GM12878 (cell line): ENCODE measurements at regions not wholly inside any gene's neighbourhood (a gene's known extent, or its start where the extent isn't known, plus 50 kb on each side); places are given as distances from the start of the nearest gene placed in this dataset.

Experiments used
- ATAC-seq: fragments of 200-7000 bp; cut with Tn5 transposase; 3 replicates; pipeline ENCODE4 v1.9.1; 2020; ENCODE audit warnings: mild to moderate bottlenecking, moderate library complexity
- BruUV-seq: library from RNA; stranded (reverse); fragments of 400-500 nt; replicated peaks from 2 replicates; lab custom pipeline; 2021; lab: Mats Ljungman, UMichigan
- CTCF ChIA-PET: fragments of 300-600 bp; sonication (Branson Sonifier 250); formaldehyde crosslinking; extraction: SDS; loops from one replicate; lab custom pipeline; 2021; ENCODE audit warnings: inconsistent platforms; lab: Yijun Ruan, JAX
- POLR2A ChIA-PET: fragments of 350-600 bp; formaldehyde crosslinking; extraction: SDS; loops from one replicate; lab custom pipeline; 2021; ENCODE audit warnings: inconsistent platforms; lab: Charles Lee
- RAD21 ChIA-PET: fragments of 300-600 bp; sonication (Branson Sonifier 250); formaldehyde crosslinking; loops from one replicate; lab custom pipeline; 2023; ENCODE audit warnings: antibody characterized with exemption; ENCODE audit not compliant: unreplicated experiment; lab: Charles Lee
- SMC1A ChIA-PET: fragments of 300-600 bp; sonication (Branson Sonifier 250); formaldehyde crosslinking; loops from one replicate; lab custom pipeline; 2023; ENCODE audit not compliant: unreplicated experiment, uncharacterized antibody; lab: Charles Lee
- DNase-seq: peaks from one replicate; pipeline ENCODE4 v3.0.0-alpha.2; 2011; ENCODE audit warnings: low read depth, low spot score
- FAIRE-seq: peaks from 3 replicates; lab custom pipeline; 2011; peaks lifted over from hg19 to GRCh38; lab: Jason Lieb, UNC
- H2AFZ ChIP-seq: 2 replicates; pipeline ENCODE4 v1.6.0; 2011; ENCODE audit warnings: low read depth, low read length, control low read depth; ENCODE audit not compliant: control insufficient read depth
- H3K27ac ChIP-seq: 2 replicates; pipeline ENCODE4 v1.5.1; 2011; ENCODE audit warnings: control low read depth; ENCODE audit not compliant: control insufficient read depth, insufficient read depth
- H3K27me3 ChIP-seq, 2 experiments: replicated peaks in 1 of 2; 2 replicates each; pipeline versions ENCODE4 v1.6.0 to v1.6.1; 2011; ENCODE audit warnings: low read length in 1 of 2; ENCODE audit not compliant: control insufficient read depth in 2 of 2, insufficient read depth in 2 of 2
- H3K36me3 ChIP-seq, 2 experiments: 2 replicates each; pipeline ENCODE4 v1.5.1; 2011; ENCODE audit warnings: low read length in 1 of 2; ENCODE audit not compliant: control insufficient read depth in 2 of 2, insufficient read depth in 2 of 2
- H3K4me1 ChIP-seq: 2 replicates; pipeline ENCODE4 v1.6.1; 2011; ENCODE audit warnings: mild to moderate bottlenecking, low read length, moderate library complexity, mixed read lengths; ENCODE audit not compliant: control insufficient read depth, insufficient read depth
- H3K4me2 ChIP-seq: 2 replicates; pipeline ENCODE4 v1.6.0; 2011; ENCODE audit warnings: control low read depth; ENCODE audit not compliant: control insufficient read depth, insufficient read depth
- H3K4me3 ChIP-seq: fragments of 200-600 bp; sonication (generic); 2 replicates; pipeline ENCODE4 v1.5.1; 2016
- H3K79me2 ChIP-seq: 2 replicates; pipeline ENCODE4 v1.6.0; 2011; ENCODE audit warnings: low read length; ENCODE audit not compliant: control insufficient read depth, insufficient read depth
- H3K9ac ChIP-seq: 2 replicates; pipeline ENCODE4 v1.8.0; 2011; ENCODE audit warnings: low read length, control low read depth, mixed read lengths; ENCODE audit not compliant: control insufficient read depth, insufficient read depth
- H3K9me3 ChIP-seq: replicated peaks from 3 replicates; pipeline ENCODE4 v1.5.1; 2011; ENCODE audit warnings: mild to moderate bottlenecking, low read length; ENCODE audit not compliant: control insufficient read depth, insufficient read depth
- H4K20me1 ChIP-seq: 2 replicates; pipeline ENCODE4 v1.6.0; 2011; ENCODE audit not compliant: control insufficient read depth, insufficient read depth
- BHLHE40 ChIP-seq, 2 experiments: fragments of 450-650 bp in 1 of 2; IDR thresholded peaks; 2 replicates each; pipeline ENCODE4 v1.6.1; 2011 to 2017; ENCODE audit warnings: low read depth in 2 of 2, borderline replicate concordance in 1 of 2, improper control_type of control experiment in 1 of 2, low read length in 1 of 2, mild to moderate bottlenecking in 1 of 2
- ELK1 ChIP-seq: IDR thresholded peaks from 2 replicates; pipeline ENCODE4 v1.6.1; 2012; ENCODE audit warnings: low read depth, low read length, improper control_type of control experiment
- FOXM1 ChIP-seq: IDR thresholded peaks from 2 replicates; pipeline ENCODE4 v1.6.1; 2012; ENCODE audit warnings: low read depth, mild to moderate bottlenecking, inconsistent platforms, low read length, moderate library complexity
- IKZF2 ChIP-seq, 2 experiments: fragments of 450-650 bp; IDR thresholded peaks; 2 replicates each; pipeline ENCODE4 v1.6.1; 2017; ENCODE audit warnings: mild to moderate bottlenecking in 2 of 2, moderate library complexity in 2 of 2
- NBN ChIP-seq: fragments of 450-650 bp; IDR thresholded peaks from 2 replicates; pipeline ENCODE4 v1.6.1; 2016
- NFIC ChIP-seq: IDR thresholded peaks from 2 replicates; pipeline ENCODE4 v1.6.1; 2012; ENCODE audit warnings: low read depth, mild to moderate bottlenecking, inconsistent platforms, low read length, moderate library complexity
- PAX5 ChIP-seq: IDR thresholded peaks from 2 replicates; pipeline ENCODE4 v1.6.1; 2011; ENCODE audit warnings: low read depth, low read length, borderline replicate concordance
- POU2F2 ChIP-seq: IDR thresholded peaks from 3 replicates; pipeline ENCODE4 v1.6.1; 2011; ENCODE audit warnings: low read depth, mild to moderate bottlenecking, low read length, borderline replicate concordance
- SMC3 ChIP-seq: IDR thresholded peaks from 2 replicates; pipeline ENCODE4 v1.6.1; 2011; ENCODE audit warnings: low read length, improper control_type of control experiment, borderline replicate concordance
- USF1 ChIP-seq: IDR thresholded peaks from 2 replicates; pipeline ENCODE4 v1.6.1; 2011; ENCODE audit warnings: borderline replicate concordance, low read depth, mild to moderate bottlenecking, moderate library complexity, mixed read lengths, low read length; ENCODE audit not compliant: insufficient read depth; ENCODE audit errors: extremely low read length
- ZNF207 ChIP-seq: fragments of 450-650 bp; IDR thresholded peaks from 2 replicates; pipeline ENCODE4 v1.6.1; 2014; ENCODE audit warnings: antibody characterized with exemption, mild to moderate bottlenecking, borderline replicate concordance
- WGBS: methylation state at CpG from one replicate; pipeline ENCODE4 v1.1.6; 2016; ENCODE audit warnings: low lambda C conversion rate; ENCODE audit not compliant: insufficient replicate concordance, insufficient coverage; ENCODE audit errors: missing lambda C conversion rate; 5-methylcytosine and 5-hydroxymethylcytosine counted together
- in situ Hi-C: fragments of 300-500 bp; cut with MboI; formaldehyde crosslinking; loops from 9 replicates; pipeline ENCODE4 v1.14.3; 2018; ENCODE audit warnings: mixed read lengths
- intact Hi-C: fragments of 100-400 bp; cut with micrococcal nuclease; formaldehyde crosslinking; loops from one replicate; pipeline ENCODE4 v1.14.2; 2022; ENCODE audit not compliant: unreplicated experiment
- TF ChIP-seq, protein P1 (sequence below): IDR thresholded peaks from 2 replicates; pipeline ENCODE4 v1.6.1; 2012; ENCODE audit warnings: mild to moderate bottlenecking, low read depth, low read length
- TF ChIP-seq, protein P2 (sequence below): IDR thresholded peaks from 2 replicates; pipeline ENCODE4 v1.6.1; 2011; ENCODE audit warnings: borderline replicate concordance, low read depth, mild to moderate bottlenecking, moderate library complexity, low read length; ENCODE audit not compliant: insufficient read depth, poor library complexity, severe bottlenecking

DNA sequence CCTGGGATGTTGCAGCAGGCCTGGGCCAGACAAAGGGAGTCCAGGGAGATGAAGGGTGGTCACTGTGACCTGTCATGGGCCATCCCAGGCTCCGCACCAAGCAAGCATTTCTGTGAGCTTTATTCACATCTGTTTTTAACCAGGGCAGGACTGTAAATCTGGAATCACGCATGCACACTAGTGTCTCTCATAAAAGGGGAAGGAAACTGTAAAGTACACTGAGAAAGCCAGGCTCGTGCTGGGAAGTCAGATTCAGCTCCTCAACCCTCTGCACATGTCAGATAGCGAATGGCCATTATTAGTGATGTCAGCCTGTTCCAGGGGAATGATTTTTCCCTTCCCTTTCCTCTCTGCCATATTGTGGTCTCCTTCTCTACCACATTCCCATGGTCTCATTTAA is 818.6 kb upstream of the RAB6C start:
- H3K27ac ChIP-seq = no peak overlapping the region
- in situ Hi-C loops (no loop called here), intact Hi-C loops (no loop called here)
- H2AFZ ChIP-seq = peak overlapping the region; percentile 43
- no TSS peak for BruUV-seq
- no peaks in the 10 kb centered on the region for H3K27me3 ChIP-seq
- no peaks in the 10 kb centered on the region for H3K4me1 ChIP-seq
- no peak overlapping the region for H3K4me2 ChIP-seq
- ChIA-PET CTCF (no interaction called here), POLR2A (no interaction called here), RAD21 (no interaction called here), SMC1A (no interaction called here)
- peak; percentile 40 for ATAC-seq
- no peaks in the 10 kb centered on the region for H3K9me3 ChIP-seq
- H3K9ac ChIP-seq = no peak overlapping the region
- no peaks in the 10 kb centered on the region for H3K79me2 ChIP-seq
- H3K4me3 ChIP-seq = no peak overlapping the region
- no peak for DNase-seq
- 5% methylated on average over 4 of the region's 4 CpGs for WGBS
- no peak for FAIRE-seq
- no peaks in the 10 kb centered on the region for H3K36me3 ChIP-seq
- no peak for TF ChIP-seq ZNF207
- no peak for TF ChIP-seq ELK1
- TF ChIP-seq NFIC = no peak
- TF ChIP-seq NBN = no peak
- TF ChIP-seq IKZF2 (IDR thresholded peaks at IDR 0.05) = no peak
- TF ChIP-seq BHLHE40 (IDR thresholded peaks at IDR 0.05; ENCODE audit: borderline replicate concordance in 1 of 2, low read depth in 2 of 2, low read length in 1 of 2) = no peak
- no peak for TF ChIP-seq PAX5
- TF ChIP-seq FOXM1 = no peak
- no peak for TF ChIP-seq USF1
- TF ChIP-seq POU2F2 = no peak
- TF ChIP-seq, protein P1, sequence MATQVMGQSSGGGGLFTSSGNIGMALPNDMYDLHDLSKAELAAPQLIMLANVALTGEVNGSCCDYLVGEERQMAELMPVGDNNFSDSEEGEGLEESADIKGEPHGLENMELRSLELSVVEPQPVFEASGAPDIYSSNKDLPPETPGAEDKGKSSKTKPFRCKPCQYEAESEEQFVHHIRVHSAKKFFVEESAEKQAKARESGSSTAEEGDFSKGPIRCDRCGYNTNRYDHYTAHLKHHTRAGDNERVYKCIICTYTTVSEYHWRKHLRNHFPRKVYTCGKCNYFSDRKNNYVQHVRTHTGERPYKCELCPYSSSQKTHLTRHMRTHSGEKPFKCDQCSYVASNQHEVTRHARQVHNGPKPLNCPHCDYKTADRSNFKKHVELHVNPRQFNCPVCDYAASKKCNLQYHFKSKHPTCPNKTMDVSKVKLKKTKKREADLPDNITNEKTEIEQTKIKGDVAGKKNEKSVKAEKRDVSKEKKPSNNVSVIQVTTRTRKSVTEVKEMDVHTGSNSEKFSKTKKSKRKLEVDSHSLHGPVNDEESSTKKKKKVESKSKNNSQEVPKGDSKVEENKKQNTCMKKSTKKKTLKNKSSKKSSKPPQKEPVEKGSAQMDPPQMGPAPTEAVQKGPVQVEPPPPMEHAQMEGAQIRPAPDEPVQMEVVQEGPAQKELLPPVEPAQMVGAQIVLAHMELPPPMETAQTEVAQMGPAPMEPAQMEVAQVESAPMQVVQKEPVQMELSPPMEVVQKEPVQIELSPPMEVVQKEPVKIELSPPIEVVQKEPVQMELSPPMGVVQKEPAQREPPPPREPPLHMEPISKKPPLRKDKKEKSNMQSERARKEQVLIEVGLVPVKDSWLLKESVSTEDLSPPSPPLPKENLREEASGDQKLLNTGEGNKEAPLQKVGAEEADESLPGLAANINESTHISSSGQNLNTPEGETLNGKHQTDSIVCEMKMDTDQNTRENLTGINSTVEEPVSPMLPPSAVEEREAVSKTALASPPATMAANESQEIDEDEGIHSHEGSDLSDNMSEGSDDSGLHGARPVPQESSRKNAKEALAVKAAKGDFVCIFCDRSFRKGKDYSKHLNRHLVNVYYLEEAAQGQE = no peak
- TF ChIP-seq, protein P2, sequence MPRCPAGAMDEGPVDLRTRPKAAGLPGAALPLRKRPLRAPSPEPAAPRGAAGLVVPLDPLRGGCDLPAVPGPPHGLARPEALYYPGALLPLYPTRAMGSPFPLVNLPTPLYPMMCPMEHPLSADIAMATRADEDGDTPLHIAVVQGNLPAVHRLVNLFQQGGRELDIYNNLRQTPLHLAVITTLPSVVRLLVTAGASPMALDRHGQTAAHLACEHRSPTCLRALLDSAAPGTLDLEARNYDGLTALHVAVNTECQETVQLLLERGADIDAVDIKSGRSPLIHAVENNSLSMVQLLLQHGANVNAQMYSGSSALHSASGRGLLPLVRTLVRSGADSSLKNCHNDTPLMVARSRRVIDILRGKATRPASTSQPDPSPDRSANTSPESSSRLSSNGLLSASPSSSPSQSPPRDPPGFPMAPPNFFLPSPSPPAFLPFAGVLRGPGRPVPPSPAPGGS = no peak
- no peak for TF ChIP-seq SMC3
- H4K20me1 ChIP-seq = no peaks in the 10 kb centered on the region
